Fibroblast of peridontal ligament (primary cell): ENCODE measurements at regions not wholly inside any gene's neighbourhood (a gene's known extent, or its start where the extent isn't known, plus 50 kb on each side); places are given as distances from the start of the nearest gene placed in this dataset.
"Not testable (repeated sequence)": the region's sequence is repeated elsewhere in the genome, so short reads cannot be mapped to it uniquely, and the experiment has no call there.

Source experiments
- DNase-seq: peaks from one replicate; pipeline ENCODE4 v3.0.0-alpha.2; 2010; ENCODE audit errors: extremely low read depth

- no peak for DNase-seq
Measured at GRCh38 chr9:26240020-26240419, 561.8 kb upstream of the TUSC1 start.

GRCh38 chr9:26237256-26237655 is 559.0 kb upstream of the TUSC1 start:
- DNase-seq = no peak

- no peak for DNase-seq
Measured at GRCh38 chr9:26234865-26235264, 556.6 kb upstream of the TUSC1 start.

- no peak for DNase-seq
Measured at GRCh38 chr9:26231391-26231790, 553.1 kb upstream of the TUSC1 start.

GRCh38 chr9:26229324-26230054 is 551.2 kb upstream of the TUSC1 start:
- DNase-seq = no peak

- DNase-seq = no peak
Measured at GRCh38 chr9:26228273-26228672, 550.0 kb upstream of the TUSC1 start.

GRCh38 chr9:26221290-26221689 is 543.0 kb upstream of the TUSC1 start:
- DNase-seq = no peak

GRCh38 chr9:26220367-26220766 is 542.1 kb upstream of the TUSC1 start:
- DNase-seq = no peak

- DNase-seq = no peak
Measured at GRCh38 chr9:26219961-26220360, 541.7 kb upstream of the TUSC1 start.

GRCh38 chr9:26216702-26217101 is 538.5 kb upstream of the TUSC1 start:
- no peak for DNase-seq

- DNase-seq = not testable (repeated sequence)
Measured at GRCh38 chr9:26214713-26215444, 536.6 kb upstream of the TUSC1 start.

GRCh38 chr9:26210338-26210851 is 532.2 kb upstream of the TUSC1 start:
- DNase-seq = peak; percentile 0

- DNase-seq = no peak
Measured at GRCh38 chr9:26205261-26205660, 527.0 kb upstream of the TUSC1 start.

- no peak for DNase-seq
Measured at GRCh38 chr9:26193237-26193636, 515.0 kb upstream of the TUSC1 start.

GRCh38 chr9:26191711-26192110 is 513.5 kb upstream of the TUSC1 start:
- no peak for DNase-seq

- DNase-seq = no peak
Measured at GRCh38 chr9:26181836-26182235, 503.6 kb upstream of the TUSC1 start.

GRCh38 chr9:26176628-26177027 is 498.4 kb upstream of the TUSC1 start:
- DNase-seq = no peak

- peak; percentile 2 for DNase-seq
Measured at GRCh38 chr9:26175264-26175663, 497.0 kb upstream of the TUSC1 start.

GRCh38 chr9:26172301-26172700 is 494.1 kb upstream of the TUSC1 start:
- DNase-seq = no peak

GRCh38 chr9:26171691-26172090 is 493.4 kb upstream of the TUSC1 start:
- no peak for DNase-seq

- peak; percentile 4 for DNase-seq
Measured at GRCh38 chr9:26170190-26170589, 491.9 kb upstream of the TUSC1 start.

GRCh38 chr9:26169708-26170107 is 491.5 kb upstream of the TUSC1 start:
- no peak for DNase-seq

GRCh38 chr9:26166537-26166936 is 488.3 kb upstream of the TUSC1 start:
- DNase-seq = no peak
